Superior temporal gyrus (tissue), 1 donor: ENCODE measurements at regions not wholly inside any gene's neighbourhood (a gene's known extent, or its start where the extent isn't known, plus 50 kb on each side); places are given as distances from the start of the nearest gene placed in this dataset.
"Not testable (repeated sequence)": the region's sequence is repeated elsewhere in the genome, so short reads cannot be mapped to it uniquely, and the experiment has no call there.

Source experiments
- DNase-seq: peaks from one replicate; pipeline ENCODE4 v3.0.0-alpha.2; 2016; ENCODE audit errors: extremely low spot score

DNA sequence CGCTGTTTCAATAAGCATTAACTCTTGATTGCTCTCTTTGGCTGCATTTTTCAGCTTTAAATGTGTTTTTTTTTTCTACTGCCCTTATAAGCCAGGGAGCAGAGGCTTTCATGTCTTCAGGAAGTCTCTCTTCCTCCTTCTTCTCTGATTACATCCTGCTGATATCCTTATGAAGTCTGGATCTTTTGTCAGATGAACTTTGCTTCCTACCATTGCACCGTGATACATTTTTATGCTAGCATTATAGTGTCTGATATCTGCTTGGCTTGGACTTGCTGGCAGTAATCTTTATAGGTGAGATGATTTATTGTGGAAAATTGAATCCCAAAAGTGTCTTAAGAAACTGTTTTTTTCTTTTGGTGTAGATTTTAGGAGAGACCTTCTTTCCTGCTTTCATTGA, 160.4 kb upstream of the CFAP20DC start:
- no peak for DNase-seq

DNA sequence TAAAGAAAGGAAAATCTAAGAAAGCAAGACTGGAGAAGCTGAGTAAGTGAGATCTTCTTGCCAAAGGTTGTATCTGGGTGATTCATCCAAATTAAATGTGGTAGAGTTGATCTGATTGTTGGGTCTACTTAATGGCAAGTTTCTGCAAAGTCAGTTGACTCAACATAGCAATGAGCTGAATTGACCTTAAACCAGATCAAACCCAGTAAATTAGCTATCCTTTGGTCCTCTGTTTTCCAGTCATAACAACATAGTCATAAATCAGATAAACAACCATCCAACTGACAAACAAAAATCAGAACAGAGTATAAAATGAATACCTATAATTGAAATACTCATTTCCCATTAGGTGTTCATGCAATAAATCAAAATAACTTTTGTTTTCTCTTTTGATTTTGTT, 142.6 kb upstream of the CFAP20DC start:
- no peak for DNase-seq

GRCh38 chr3:59191651-59192050, 141.8 kb upstream of the CFAP20DC start:
- no peak for DNase-seq

DNA sequence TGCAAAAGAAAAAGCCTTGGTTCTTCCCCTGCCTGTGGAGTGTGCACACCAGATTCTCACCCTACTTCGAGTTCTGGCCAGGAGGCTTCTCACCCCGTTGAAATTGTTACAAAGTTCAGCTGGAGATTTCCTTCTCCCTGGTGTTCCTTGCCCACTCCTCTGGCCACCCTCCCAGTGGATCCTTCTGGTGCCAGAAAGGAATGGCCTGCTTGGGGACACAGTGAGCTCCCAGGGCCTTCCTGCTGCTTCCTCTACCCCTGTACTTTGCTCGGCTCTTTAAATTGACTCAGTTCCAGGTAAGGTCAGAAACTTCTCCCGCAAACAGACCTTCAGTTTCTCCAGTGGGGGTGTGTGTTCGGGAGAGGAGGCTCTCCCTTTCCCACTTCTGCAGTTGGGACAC, 140.1 kb upstream of the CFAP20DC start:
- DNase-seq, result no peak

- no peak for DNase-seq
Measured at GRCh38 chr3:59189526-59189925, 139.7 kb upstream of the CFAP20DC start.

- DNase-seq, result no peak
Measured at GRCh38 chr3:59186725-59187124, 136.9 kb upstream of the CFAP20DC start.

GRCh38 chr3:59185591-59186369, 136.0 kb upstream of the CFAP20DC start:
- DNase-seq, result no peak

DNA sequence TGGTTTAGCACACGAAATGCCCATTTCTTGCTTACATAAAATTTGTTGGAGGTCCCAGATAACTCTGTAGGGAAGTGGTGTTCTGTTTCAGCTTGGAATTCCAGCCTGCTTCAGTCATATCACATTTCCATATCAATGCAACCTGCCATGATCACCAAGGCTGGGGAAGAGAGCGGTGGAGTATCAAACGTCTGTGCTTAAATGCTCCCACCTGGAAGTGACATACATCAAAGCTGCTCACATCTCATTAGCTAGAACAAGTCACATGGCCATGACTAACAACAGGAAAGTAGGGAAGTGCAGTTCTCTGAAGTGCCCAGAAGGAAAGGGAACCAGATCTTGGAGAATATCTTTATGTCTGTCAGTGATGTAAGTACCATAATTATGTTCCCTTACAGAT, 130.2 kb upstream of the CFAP20DC start:
- no peak for DNase-seq

DNA sequence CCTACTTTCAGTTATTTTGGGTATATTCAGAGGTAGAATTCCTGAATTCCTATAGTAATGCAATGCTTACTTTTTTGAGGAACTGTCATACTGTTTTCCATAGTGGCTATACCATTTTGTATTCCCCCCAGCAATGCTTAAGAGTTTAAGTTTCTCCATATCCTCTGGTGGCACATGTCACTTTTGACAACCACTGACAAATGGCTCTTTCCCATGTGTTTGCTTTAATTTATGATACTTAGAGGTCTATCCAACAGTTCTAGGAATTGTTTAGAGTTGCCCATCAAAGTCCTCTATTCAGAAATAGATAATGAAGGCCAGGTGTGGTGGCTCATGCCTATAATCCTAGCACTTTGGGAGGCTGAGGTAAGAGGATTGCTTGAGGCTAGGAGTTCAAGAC, 128.9 kb upstream of the CFAP20DC start:
- no peak for DNase-seq

DNA sequence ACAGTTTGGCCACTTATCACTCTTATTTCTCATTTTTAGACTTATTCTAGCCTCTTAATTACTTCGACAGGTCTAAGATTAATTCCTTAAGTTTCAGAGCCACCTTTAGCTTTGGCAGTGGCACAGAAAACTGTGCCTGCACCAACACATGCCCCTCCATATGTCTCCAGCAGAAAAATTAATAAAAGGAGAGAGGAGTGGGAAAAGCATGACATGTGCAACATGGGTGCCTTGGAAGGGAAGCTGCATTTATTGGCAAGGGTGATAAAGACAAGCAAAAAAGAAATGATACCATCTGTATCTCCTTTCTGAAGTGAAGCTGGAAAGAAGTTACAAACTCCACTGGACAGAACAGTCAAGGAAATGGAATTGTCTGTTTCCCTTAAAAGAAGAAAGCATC, 121.7 kb upstream of the CFAP20DC start:
- no peak for DNase-seq

GRCh38 chr3:59170166-59170565, 120.3 kb upstream of the CFAP20DC start:
- DNase-seq, result not testable (repeated sequence)

DNA sequence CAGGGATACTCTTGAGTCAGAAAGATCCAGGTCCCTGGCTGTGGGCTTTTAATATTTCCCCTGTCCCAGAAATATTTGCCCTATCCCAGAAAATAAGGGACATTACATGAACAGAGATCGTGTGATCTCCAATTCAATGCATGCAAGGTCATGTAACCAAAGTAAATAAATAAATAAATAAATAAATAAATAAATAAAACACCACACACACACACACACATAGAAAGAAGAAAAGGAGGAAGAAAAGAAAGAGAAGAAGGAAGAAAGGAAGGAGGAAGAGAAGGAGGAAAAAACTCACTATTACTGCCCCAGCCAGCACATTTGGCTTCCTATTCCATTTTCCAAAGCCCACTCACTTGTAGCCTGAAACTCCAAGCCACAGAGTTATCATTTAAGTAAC, 117.9 kb upstream of the CFAP20DC start:
- DNase-seq, result no peak

DNA sequence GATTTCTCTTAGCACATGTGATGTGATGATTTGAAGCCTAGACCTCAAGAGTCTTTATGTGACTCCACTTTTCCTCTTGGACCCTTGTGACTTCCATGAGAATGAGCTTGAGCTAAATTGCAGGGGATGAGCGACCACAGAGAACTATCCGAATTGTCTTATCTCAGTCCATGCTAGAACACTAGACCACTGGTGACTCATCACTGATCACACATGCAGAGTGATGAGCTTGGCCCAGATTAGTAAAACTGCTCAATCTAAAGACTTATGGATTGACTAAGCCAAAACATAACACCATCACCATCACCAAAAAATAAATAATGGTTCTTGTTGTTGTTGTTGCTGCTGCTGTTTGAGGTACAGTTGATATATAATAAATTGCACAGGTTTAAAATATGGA, 114.1 kb upstream of the CFAP20DC start:
- no peak for DNase-seq

- DNase-seq, result no peak
Measured at GRCh38 chr3:59161048-59161447, 111.2 kb upstream of the CFAP20DC start.

GRCh38 chr3:59160133-59160746, 110.4 kb upstream of the CFAP20DC start:
- no peak for DNase-seq

- no peak for DNase-seq
Measured at GRCh38 chr3:59153648-59154047, 103.8 kb upstream of the CFAP20DC start.

DNA sequence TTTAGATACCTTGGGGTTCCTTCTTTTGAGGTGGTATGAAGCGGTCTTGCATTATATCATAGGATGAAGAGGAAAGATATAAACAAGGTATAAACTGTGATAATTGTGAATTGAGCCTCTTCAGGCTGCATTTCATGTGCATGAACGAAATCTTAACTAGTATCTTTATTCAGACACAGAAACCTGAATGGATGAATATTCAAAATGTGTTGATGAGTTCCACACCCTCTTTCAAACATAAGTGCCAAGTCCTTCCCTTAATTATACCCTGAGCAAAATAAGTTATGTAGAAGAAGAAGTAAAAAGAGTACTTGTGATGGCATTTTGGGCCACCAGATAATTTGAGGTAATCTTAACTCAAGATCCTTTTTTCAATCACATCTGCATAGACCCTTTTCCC, 103.1 kb upstream of the CFAP20DC start:
- no peak for DNase-seq

- DNase-seq, result no peak
Measured at GRCh38 chr3:59150039-59150438, 100.2 kb upstream of the CFAP20DC start.

DNA sequence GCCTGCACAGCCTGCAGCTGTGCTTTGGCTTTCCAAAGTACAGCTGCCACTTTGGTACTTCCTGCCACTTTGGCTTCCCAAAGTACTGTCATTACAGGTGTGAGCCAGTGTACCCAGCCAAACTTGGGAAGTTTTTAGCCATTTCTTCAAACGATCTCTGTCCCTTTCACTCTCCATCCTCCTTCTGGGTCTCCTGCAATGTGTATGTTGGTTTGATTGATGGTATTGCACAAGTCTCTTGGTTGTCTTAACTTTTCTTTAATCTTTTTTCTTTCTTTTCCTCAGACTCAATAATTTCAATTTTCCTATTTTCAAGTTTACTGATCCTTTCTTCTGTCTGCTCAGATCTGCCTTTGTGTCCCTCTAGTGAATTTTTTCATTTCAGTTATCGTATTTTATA, 99.3 kb upstream of the CFAP20DC start:
- no peak for DNase-seq

- DNase-seq, result no peak
Measured at GRCh38 chr3:59143447-59143846, 93.6 kb upstream of the CFAP20DC start.

DNA sequence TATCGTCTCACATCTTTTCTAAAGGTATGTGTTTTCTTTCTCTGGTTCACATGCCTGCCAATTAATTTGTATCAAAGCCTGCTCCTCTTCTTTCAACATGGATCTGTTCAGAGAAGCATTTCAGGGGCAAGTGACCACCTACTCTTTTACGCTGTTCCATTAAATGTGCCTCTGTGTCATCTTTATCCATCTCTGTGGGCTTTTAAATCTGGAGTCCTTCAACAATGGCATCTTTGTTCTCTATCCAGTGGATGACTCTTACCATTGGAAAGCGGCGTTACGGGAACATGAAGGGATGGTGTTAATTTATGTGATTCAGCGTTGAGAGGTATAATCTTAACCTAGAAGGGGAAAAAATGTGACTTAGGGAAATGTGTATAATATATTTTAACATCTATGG, 92.7 kb upstream of the CFAP20DC start:
- DNase-seq, result peak; percentile 47

DNA sequence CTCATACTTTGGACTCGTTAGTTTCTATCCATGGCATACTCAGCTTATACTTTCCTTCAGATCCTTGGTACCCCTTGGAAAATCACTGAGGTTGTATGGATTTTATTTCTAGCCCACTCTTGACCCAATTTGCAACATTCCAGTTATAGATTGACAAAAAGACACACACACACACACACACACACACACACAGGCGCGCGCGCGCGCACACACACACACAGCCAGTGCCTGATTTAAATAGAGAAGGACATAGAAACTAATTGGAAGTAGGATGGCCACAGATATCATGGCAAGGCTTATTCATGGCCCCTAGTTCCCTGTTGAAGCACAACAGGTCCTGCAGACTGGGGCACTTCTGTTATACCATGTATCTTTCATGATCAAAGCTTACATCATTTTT, 89.1 kb upstream of the CFAP20DC start:
- DNase-seq, result no peak

GRCh38 chr3:59137415-59137814, 87.6 kb upstream of the CFAP20DC start:
- DNase-seq, result no peak

DNA sequence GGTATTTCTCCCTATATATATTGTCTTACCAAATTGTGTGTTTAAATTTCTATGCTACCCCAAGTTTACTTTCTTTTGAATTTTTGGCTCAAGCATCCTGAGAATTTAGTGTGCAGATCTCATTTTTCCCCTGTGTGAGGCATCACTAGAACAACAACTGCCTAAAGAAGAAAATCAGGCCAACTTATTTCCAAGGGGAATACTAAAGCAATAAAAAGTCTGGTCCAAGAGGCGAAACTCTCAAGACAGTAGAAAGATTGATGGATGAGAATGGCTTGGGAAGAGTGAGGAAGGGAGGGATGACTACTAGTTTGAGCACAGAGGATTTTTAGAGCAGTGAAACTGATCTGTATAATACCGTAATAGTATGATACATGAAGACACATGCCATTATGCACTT, 86.3 kb upstream of the CFAP20DC start:
- DNase-seq, result no peak
